A549 (cell line): ENCODE measurements at regions not wholly inside any gene's neighbourhood (a gene's known extent, or its start where the extent isn't known, plus 50 kb on each side); places are given as distances from the start of the nearest gene placed in this dataset.

Source experiments
- ATOH8 ChIP-seq: fragments of 250-450 bp; sonication (Bioruptor Pico); IDR thresholded peaks from 2 replicates; pipeline ENCODE4 v1.5.0; 2020; ENCODE audit warnings: low read depth, mild to moderate bottlenecking, moderate library complexity
- CBX2 ChIP-seq: fragments of 200-600 bp; sonication (generic); IDR thresholded peaks from 2 replicates; pipeline ENCODE4 v1.6.1; 2016; ENCODE audit warnings: low read depth, mild to moderate bottlenecking, borderline replicate concordance
- HDAC2 ChIP-seq: fragments of 200-600 bp; sonication (generic); IDR thresholded peaks from 2 replicates; pipeline ENCODE4 v1.6.1; 2016
- KDM1A ChIP-seq: fragments of 200-600 bp; sonication (generic); IDR thresholded peaks from 2 replicates; pipeline ENCODE4 v1.6.1; 2016; ENCODE audit warnings: low read depth, mild to moderate bottlenecking
- USF2 ChIP-seq: fragments of 450-650 bp; IDR thresholded peaks from 2 replicates; pipeline ENCODE4 v1.6.1; 2014; ENCODE audit warnings: antibody characterized with exemption
- ZSCAN20 ChIP-seq: fragments of 250-450 bp; sonication (Bioruptor Pico); IDR thresholded peaks from 2 replicates; pipeline ENCODE4 v1.8.0; 2022; ENCODE audit warnings: mild to moderate bottlenecking, moderate library complexity

GRCh38 chr4:104344342-104344980 is 150.2 kb downstream of the CXXC4 start:
- TF ChIP-seq KDM1A (no peak), CBX2 (no peak), HDAC2 (no peak), USF2 (no peak), ATOH8 (CRISPR knock-in tag) (no peak), ZSCAN20 (CRISPR knock-in tag) (no peak)
